ENCODE measurements at regions not wholly inside any gene's neighbourhood (a gene's known extent, or its start where the extent isn't known, plus 50 kb on each side); places are given as distances from the start of the nearest gene placed in this dataset.
"Not testable (repeated sequence)": the region's sequence is repeated elsewhere in the genome, so short reads cannot be mapped to it uniquely, and the experiment has no call there.

- no peak for DNase-seq
Observed at GRCh38 chr13:89383891-89384290, 1712.7 kb downstream of the SLITRK5 start.

GRCh38 chr13:89393758-89394304 is 1722.7 kb downstream of the SLITRK5 start:
- DNase-seq, result no peak

GRCh38 chr13:89401264-89401675 is 1730.1 kb downstream of the SLITRK5 start:
- DNase-seq, result no peak

DNA sequence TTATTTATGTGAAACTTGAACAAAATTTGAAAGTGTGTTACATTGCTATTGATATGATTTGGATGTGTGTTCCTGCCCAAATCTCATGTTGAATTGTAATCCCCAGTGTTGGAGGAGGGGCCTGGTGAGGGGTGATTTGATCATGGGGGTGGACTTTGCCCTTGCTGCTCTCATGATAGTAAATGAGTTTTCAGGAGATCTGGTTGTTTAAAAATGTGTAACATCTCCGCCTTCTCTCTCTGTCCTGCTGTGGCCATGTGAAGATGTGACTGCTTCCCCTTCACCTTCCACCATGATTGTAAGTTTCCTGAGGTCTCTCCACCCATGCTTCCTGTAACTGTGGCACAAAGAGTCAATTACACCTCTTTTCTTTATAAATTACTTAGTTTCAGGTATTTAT is 1731.0 kb downstream of the SLITRK5 start:
- no peak for DNase-seq

GRCh38 chr13:89406096-89406495 is 1734.9 kb downstream of the SLITRK5 start:
- not testable (repeated sequence) for DNase-seq

DNA sequence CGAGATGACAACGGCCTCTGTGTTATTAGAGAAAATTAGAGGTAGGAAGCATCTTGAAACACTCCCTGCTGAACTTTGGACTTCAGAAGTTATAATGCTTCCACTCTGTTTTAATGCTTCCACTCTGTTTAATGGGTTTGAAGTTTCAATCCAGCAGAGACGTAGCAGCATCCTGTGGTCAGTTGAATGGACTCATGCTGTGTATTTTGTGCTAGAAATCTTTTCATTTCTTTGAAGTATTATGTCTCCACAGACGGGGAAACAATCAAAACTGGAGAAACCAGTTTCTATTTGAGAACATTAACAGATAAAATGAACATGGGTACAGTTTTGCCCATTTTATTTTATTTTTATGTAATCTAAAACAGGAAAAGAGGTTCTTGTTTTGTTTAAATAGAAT is 1736.2 kb downstream of the SLITRK5 start:
- no peak for DNase-seq

DNA sequence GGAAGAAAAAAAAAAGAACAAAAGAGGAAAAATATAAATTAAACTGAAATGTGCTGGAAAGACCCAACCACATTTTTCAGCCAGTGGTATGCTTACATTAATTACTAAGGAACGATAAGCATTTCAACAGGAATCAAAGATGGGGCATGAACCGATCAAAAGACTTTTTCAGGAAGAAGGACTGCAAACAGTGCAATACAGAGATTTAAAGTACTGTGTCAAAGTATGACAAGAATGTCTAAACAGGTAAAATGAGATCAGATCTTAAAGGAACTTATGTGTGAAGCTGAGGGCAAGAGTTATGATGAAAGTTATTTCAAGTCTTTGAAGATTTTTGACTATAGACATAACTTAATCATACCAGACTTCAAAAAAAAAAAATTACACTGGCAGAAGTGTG is 1761.8 kb downstream of the SLITRK5 start:
- no peak for DNase-seq

GRCh38 chr13:89434624-89435023 is 1763.5 kb downstream of the SLITRK5 start:
- DNase-seq, result not testable (repeated sequence)

GRCh38 chr13:89454681-89455080 is 1783.5 kb downstream of the SLITRK5 start:
- no peak for DNase-seq

DNA sequence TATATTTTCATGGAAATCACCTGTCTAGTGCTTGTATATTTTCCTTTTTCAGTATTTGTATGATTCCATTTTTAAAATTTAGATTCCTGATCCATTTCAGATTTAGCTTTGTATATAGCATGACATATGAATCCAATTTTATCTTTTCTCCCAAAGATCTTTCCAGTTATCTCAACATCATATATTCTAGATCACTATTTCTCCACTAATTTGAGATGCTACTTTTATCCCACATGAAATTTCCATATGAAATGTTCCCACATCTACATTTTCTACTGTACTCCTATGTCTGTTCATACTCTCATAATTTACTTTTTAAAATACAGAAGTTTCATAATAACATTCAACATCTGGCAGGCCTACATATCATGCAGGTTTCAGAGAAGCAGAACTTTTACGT is 1784.1 kb downstream of the SLITRK5 start:
- DNase-seq, result no peak

DNA sequence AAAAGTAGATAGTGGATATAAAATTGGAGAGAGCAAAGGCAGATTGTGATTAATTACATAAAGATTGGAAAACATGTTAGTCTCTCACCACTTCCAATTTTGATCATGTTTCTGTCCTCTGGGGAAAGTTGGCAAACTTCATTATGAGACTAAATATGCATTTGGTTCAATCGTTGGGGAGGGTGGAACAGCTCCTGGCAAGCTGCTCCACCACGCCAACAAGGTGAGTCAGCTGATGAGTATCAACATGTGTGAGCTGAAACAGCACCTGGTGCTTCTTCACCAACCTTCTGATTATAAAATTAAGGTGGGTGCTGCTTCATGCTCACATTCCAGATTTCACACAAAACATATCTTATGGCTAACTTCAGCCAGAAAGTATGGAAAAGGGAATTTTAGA is 1784.6 kb downstream of the SLITRK5 start:
- DNase-seq, result no peak

GRCh38 chr13:89457977-89458376 is 1786.8 kb downstream of the SLITRK5 start:
- DNase-seq, result no peak

DNA sequence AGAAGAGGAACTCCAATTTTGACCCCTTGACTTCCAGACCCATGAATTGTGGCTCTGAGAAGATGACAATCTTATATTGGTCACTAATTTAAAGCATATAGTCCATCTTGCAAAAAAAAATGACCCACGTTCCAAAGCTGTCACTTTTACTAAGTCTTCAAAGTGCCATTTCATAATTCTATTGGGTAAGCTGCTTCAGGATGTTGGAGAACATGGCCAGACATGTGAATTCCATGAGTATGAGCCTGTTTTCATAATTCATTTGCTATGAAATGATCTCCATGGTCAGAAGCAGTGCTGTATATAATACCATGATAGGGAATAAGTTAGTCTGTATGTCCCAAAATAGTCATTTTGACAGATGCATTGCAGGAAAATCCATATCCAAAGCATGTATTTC is 1787.3 kb downstream of the SLITRK5 start:
- no peak for DNase-seq

DNA sequence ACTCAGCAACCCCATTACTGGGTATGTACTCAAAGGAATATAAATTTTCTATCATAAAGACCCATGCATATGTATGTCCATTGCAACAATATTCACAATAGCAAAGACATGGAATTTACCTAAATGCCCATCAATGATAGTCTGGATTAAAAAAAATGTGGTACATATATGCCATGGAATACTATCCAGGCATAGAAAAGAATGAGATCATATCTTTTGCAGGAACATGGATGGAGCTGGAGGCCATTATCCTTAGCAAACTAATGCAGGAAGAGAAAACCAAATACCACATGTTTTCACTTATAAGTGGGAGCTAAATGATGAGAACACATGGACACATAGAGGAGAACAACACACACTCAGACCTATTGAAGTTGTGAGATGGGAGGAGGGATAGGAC is 1789.7 kb downstream of the SLITRK5 start:
- DNase-seq, result not testable (repeated sequence)

- DNase-seq, result no peak
Observed at GRCh38 chr13:89465366-89465765, 1794.2 kb downstream of the SLITRK5 start.

GRCh38 chr13:89468081-89468480 is 1796.9 kb downstream of the SLITRK5 start:
- DNase-seq, result no peak

- DNase-seq, result no peak
Observed at GRCh38 chr13:89470901-89471300, 1799.7 kb downstream of the SLITRK5 start.

- no peak for DNase-seq
Observed at GRCh38 chr13:89474432-89474831, 1803.3 kb downstream of the SLITRK5 start.

DNA sequence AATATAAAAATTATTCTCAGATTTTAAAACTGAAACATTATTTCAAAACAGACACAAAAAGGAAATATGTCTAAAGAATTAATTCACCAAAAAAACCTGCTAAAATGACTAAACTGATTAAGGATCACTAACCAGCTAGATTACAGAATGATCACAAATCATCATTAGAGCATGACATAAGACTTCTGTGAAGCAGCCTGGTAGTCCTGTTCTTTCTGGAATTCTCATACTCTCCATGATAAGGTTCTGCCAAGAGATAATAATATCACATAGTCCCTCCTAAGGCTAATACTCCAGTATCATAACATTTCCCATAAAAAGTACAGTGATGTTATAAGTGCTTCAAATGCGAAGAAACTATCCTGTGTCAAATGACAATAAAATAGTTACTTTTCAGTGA is 1814.9 kb downstream of the SLITRK5 start:
- DNase-seq, result no peak

DNA sequence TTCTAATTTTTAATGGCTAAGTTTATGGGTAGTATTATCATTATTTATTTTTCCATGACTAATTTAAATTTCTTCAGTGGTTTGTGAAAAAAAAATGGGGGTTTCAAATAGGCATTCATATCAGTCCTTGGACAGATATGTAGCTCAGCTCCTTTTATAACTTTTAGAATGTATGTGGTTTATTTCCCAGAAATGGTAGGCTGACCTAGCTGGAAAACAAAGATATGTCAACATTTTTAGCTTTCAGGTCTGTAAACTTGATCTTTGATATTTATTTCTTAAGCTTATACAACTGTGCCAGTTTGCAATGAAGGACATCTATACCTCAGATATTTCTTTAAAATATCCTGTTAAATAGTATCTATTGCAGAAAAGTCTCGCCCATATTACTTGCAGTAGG is 1815.5 kb downstream of the SLITRK5 start:
- no peak for DNase-seq

- no peak for DNase-seq
Observed at GRCh38 chr13:89490661-89491060, 1819.5 kb downstream of the SLITRK5 start.

DNA sequence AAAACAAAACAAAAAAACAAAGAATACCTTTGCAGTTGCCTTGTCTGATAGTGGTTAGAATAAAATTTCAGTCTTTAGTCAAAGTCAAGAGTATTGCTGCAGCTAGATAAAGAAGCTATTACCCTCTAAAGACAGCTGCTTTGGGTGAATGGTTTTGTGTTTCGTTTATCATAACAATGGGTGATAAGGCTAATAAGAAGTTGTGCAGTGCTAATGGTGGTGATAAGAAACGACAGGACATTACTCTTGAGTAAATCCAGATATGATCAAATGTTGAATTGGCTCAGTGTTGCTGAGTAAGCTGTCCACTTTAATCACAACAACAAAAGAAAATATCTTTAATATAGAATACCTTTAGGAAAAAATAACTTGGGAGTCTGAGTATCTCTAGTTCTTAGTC is 1825.3 kb downstream of the SLITRK5 start:
- DNase-seq, result no peak

GRCh38 chr13:89497658-89498057 is 1826.5 kb downstream of the SLITRK5 start:
- no peak for DNase-seq

DNA sequence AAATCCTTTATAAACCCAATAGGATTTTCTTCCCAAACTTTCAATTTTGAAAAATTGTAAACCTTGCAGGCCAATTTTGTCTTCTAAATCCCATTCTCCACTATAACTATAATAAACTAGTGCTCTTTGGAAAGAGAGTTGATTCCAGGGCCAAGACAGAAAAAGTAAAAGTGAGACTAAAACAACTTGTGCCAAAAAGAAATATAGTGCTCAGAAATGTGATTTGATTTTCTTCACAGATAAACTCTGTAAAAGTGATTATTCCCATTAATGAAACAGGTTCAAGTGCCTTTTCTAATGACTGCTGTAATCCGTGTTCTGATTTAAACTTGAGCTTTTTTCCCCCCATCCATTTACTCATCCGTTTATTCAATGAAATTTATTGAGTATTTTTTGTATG is 1831.1 kb downstream of the SLITRK5 start:
- no peak for DNase-seq

- DNase-seq, result no peak
Observed at GRCh38 chr13:89514534-89515312, 1832.8 kb upstream of the MIR17HG start.

All from CD4-positive, alpha-beta T cell treated with Interleukin-10 for 1 hour (primary cell).